Endodermal cell (in vitro differentiated cells): ENCODE measurements at regions not wholly inside any gene's neighbourhood (a gene's known extent, or its start where the extent isn't known, plus 50 kb on each side); places are given as distances from the start of the nearest gene placed in this dataset.

Source experiments
- DNase-seq: peaks from one replicate; pipeline ENCODE4 v3.0.0-alpha.2; 2017
- H3K27ac ChIP-seq: 2 replicates; pipeline ENCODE4 v1.5.1; 2013; ENCODE audit warnings: mild to moderate bottlenecking, low read depth, low read length, moderate library complexity
- H3K27me3 ChIP-seq: 2 replicates; pipeline ENCODE4 v1.6.1; 2013; ENCODE audit warnings: mild to moderate bottlenecking, low read length, moderate library complexity; ENCODE audit not compliant: insufficient read depth, control insufficient read depth, poor library complexity, severe bottlenecking
- H3K36me3 ChIP-seq: 2 replicates; pipeline ENCODE4 v1.7.0; 2013; ENCODE audit warnings: mild to moderate bottlenecking, low read length, moderate library complexity; ENCODE audit not compliant: control insufficient read depth, insufficient read depth
- H3K4me1 ChIP-seq: one replicate; pipeline ENCODE4 v1.7.0; 2013; ENCODE audit warnings: low read length; ENCODE audit not compliant: control insufficient read depth, insufficient read depth
- H3K4me3 ChIP-seq: 2 replicates; pipeline ENCODE4 v1.5.1; 2013; ENCODE audit warnings: mild to moderate bottlenecking, low read length, moderate library complexity
- H3K9ac ChIP-seq: 2 replicates; pipeline ENCODE4 v1.6.1; 2013; ENCODE audit warnings: mild to moderate bottlenecking, low read length, moderate library complexity; ENCODE audit not compliant: poor library complexity, severe bottlenecking; ENCODE audit errors: extremely low read depth
- H3K9me3 ChIP-seq: 2 replicates; pipeline ENCODE4 v1.6.1; 2013; ENCODE audit warnings: mild to moderate bottlenecking, low read length, moderate library complexity; ENCODE audit not compliant: control insufficient read depth
- H3K27ac Mint-ChIP-seq: 2 replicates; pipeline ENCODE4 v1.8.0; 2020; ENCODE audit warnings: mixed read lengths
- H3K27me3 Mint-ChIP-seq: 2 replicates; pipeline ENCODE4 v1.8.0; 2021; ENCODE audit warnings: mild to moderate bottlenecking, mixed read lengths; ENCODE audit not compliant: insufficient read depth
- H3K36me3 Mint-ChIP-seq: 2 replicates; pipeline ENCODE4 v1.8.0; 2020; ENCODE audit warnings: low read depth, mixed read lengths
- H3K4me1 Mint-ChIP-seq: 2 replicates; pipeline ENCODE4 v1.8.0; 2020; ENCODE audit warnings: mixed read lengths
- H3K4me3 Mint-ChIP-seq: 2 replicates; pipeline ENCODE4 v1.8.0; 2020; ENCODE audit warnings: mild to moderate bottlenecking, moderate library complexity, mixed read lengths
- H3K9me3 Mint-ChIP-seq: 2 replicates; pipeline ENCODE4 v1.8.0; 2020; ENCODE audit warnings: mild to moderate bottlenecking, mixed read lengths
- CTCF ChIP-seq: fragments of 200-600 bp; sonication (generic); conservative IDR thresholded peaks from 2 replicates; pipeline ENCODE4 v1.5.0; 2021; ENCODE audit warnings: antibody characterized with exemption, mild to moderate bottlenecking
- WGBS, 2 experiments: methylation state at CpG; one replicate each; pipeline versions ENCODE4 v1.1.5 to v1.1.7; 2013; ENCODE audit warnings: missing lambda C conversion rate in 2 of 2, mixed read lengths in 1 of 2; ENCODE audit not compliant: insufficient coverage in 1 of 2, insufficient read length in 1 of 2; 5-methylcytosine and 5-hydroxymethylcytosine counted together

GRCh38 chr11:34564406-34564805 lies 50.8 kb upstream of the ELF5 start:
- peak overlapping the region; percentile 65 for H3K27ac Mint-ChIP-seq
- no peak for TF ChIP-seq CTCF
- H3K36me3 Mint-ChIP-seq, result no peaks in the 10 kb centered on the region
- no peak overlapping the region for H3K27ac ChIP-seq
- H3K9me3 Mint-ChIP-seq, result no peaks in the 10 kb centered on the region
- no peak overlapping the region for H3K4me3 Mint-ChIP-seq
- 84% methylated on average over 3 of the region's 3 CpGs; no CpG with 5 or more reads in 1 of the 2 experiments for WGBS, 2 experiments
- no peaks in the 10 kb centered on the region for H3K9me3 ChIP-seq
- no peak overlapping the region for H3K9ac ChIP-seq
- peaks cover 25% of the 10 kb centered on the region for H3K4me1 Mint-ChIP-seq
- no peak overlapping the region for H3K4me3 ChIP-seq
- H3K36me3 ChIP-seq, result no peaks in the 10 kb centered on the region
- no peaks in the 10 kb centered on the region for H3K27me3 ChIP-seq
- peak; percentile 87 for DNase-seq
- H3K27me3 Mint-ChIP-seq, result peaks cover 11% of the 10 kb centered on the region
- peaks cover 20% of the 10 kb centered on the region for H3K4me1 ChIP-seq

- Histone ChIP-seq H3K4me3 (no peak overlapping the region), H3K27ac (no peak overlapping the region), H3K4me1 (peaks cover 20% of the 10 kb centered on the region), H3K9me3 (no peaks in the 10 kb centered on the region), H3K36me3 (no peaks in the 10 kb centered on the region), H3K27me3 (no peaks in the 10 kb centered on the region), H3K9ac (no peak overlapping the region)
- 47 to 59% methylated on average over 2 of the region's 2 CpGs for WGBS, 2 experiments
- peaks cover 11% of the 10 kb centered on the region for H3K27me3 Mint-ChIP-seq
- DNase-seq, result peak; percentile 76
- no peaks in the 10 kb centered on the region for H3K36me3 Mint-ChIP-seq
- H3K27ac Mint-ChIP-seq, result peak overlapping the region; percentile 65
- no peak overlapping the region for H3K4me3 Mint-ChIP-seq
- no peak for TF ChIP-seq CTCF
- H3K4me1 Mint-ChIP-seq, result peaks cover 25% of the 10 kb centered on the region
- H3K9me3 Mint-ChIP-seq, result no peaks in the 10 kb centered on the region
Measured at GRCh38 chr11:34564807-34565241, 51.2 kb upstream of the ELF5 start.

GRCh38 chr11:34565417-34566207 lies 52.0 kb upstream of the ELF5 start:
- no peak overlapping the region for H3K4me3 ChIP-seq
- TF ChIP-seq CTCF, result peak; percentile 86
- H3K9me3 ChIP-seq, result no peaks in the 10 kb centered on the region
- no peaks in the 10 kb centered on the region for H3K36me3 ChIP-seq
- DNase-seq, result peak; percentile 77
- H3K27me3 ChIP-seq, result no peaks in the 10 kb centered on the region
- no peak overlapping the region for H3K4me3 Mint-ChIP-seq
- peaks cover 20% of the 10 kb centered on the region for H3K4me1 ChIP-seq
- no peak overlapping the region for H3K27ac Mint-ChIP-seq
- WGBS, 2 experiments, result 96% methylated on average over 2 of the region's 2 CpGs; no CpG with 5 or more reads in 1 of the 2 experiments
- peaks cover 13% of the 10 kb centered on the region for H3K27me3 Mint-ChIP-seq
- H3K4me1 Mint-ChIP-seq, result peaks cover 25% of the 10 kb centered on the region
- no peaks in the 10 kb centered on the region for H3K36me3 Mint-ChIP-seq
- no peaks in the 10 kb centered on the region for H3K9me3 Mint-ChIP-seq
- no peak overlapping the region for H3K9ac ChIP-seq
- H3K27ac ChIP-seq, result no peak overlapping the region
